Stomach (tissue), 4 donors: ENCODE measurements at regions not wholly inside any gene's neighbourhood (a gene's known extent, or its start where the extent isn't known, plus 50 kb on each side); places are given as distances from the start of the nearest gene placed in this dataset.

Source experiments
- POLR2A ChIP-seq, 4 donors: fragments of 450-650 bp; IDR thresholded peaks; one replicate each; pipeline ENCODE4 v1.6.1; 2016; ENCODE audit warnings: antibody characterized with exemption in 4 of 4, control low read depth in 2 of 4, mild to moderate bottlenecking in 1 of 4, moderate library complexity in 1 of 4
- POLR2AphosphoS5 ChIP-seq, 3 donors: sonication (generic); formaldehyde crosslinking; IDR thresholded peaks; one replicate each; pipeline ENCODE4 v1.6.1; 2016; ENCODE audit warnings: antibody characterized with exemption in 3 of 3
- TF ChIP-seq, protein P1 (sequence below), 7 experiments: fragments of 450-650 bp in 4 of 7; fragments of 200-600 bp in 3 of 7; sonication (generic) in 3 of 7; IDR thresholded peaks; one replicate each; pipeline ENCODE4 v1.5.1; 2016 to 2019; ENCODE audit warnings: antibody characterized with exemption in 7 of 7, control low read depth in 2 of 7, mild to moderate bottlenecking in 1 of 7

DNA sequence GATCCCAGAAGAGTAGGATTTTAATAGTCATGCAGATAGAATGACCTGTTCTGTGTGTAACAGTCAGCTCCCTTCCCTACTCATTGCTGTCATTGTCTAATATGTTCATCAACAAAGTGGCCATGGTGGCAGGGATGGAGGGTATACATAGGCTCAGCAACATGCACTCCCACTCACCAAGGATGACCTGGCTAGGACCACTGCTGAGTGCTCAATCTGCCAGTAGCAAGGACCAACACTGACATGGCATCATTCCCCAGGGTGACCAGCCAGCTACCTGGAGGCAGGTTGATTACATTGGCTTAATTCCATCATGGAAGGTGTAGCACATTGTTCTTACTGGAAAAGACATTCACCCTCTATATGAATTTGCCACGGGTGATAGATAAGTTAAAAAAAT lies 401.7 kb upstream of the CELF4 start:
- TF ChIP-seq, protein P1, sequence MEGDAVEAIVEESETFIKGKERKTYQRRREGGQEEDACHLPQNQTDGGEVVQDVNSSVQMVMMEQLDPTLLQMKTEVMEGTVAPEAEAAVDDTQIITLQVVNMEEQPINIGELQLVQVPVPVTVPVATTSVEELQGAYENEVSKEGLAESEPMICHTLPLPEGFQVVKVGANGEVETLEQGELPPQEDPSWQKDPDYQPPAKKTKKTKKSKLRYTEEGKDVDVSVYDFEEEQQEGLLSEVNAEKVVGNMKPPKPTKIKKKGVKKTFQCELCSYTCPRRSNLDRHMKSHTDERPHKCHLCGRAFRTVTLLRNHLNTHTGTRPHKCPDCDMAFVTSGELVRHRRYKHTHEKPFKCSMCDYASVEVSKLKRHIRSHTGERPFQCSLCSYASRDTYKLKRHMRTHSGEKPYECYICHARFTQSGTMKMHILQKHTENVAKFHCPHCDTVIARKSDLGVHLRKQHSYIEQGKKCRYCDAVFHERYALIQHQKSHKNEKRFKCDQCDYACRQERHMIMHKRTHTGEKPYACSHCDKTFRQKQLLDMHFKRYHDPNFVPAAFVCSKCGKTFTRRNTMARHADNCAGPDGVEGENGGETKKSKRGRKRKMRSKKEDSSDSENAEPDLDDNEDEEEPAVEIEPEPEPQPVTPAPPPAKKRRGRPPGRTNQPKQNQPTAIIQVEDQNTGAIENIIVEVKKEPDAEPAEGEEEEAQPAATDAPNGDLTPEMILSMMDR (IDR thresholded peaks at IDR 0.05) = no peak
- TF ChIP-seq POLR2A (IDR thresholded peaks at IDR 0.05) (no peak), POLR2AphosphoS5 (IDR thresholded peaks at IDR 0.05) (no peak)
